GM21737 (cell line): ENCODE measurements at regions not wholly inside any gene's neighbourhood (a gene's known extent, or its start where the extent isn't known, plus 50 kb on each side); places are given as distances from the start of the nearest gene placed in this dataset.
"Not testable (repeated sequence)": the region's sequence is repeated elsewhere in the genome, so short reads cannot be mapped to it uniquely, and the experiment has no call there.

Experiments
- ATAC-seq: cut with Tn5 transposase; IDR thresholded peaks from one replicate; pipeline ENCODE4 v1.9.1; 2021; ENCODE audit warnings: mild to moderate bottlenecking, moderate library complexity; ENCODE audit not compliant: unreplicated experiment

- not testable (repeated sequence) for ATAC-seq
Observed at GRCh38 chr1:83163879-83164475, 835.0 kb downstream of the TTLL7 start.

DNA sequence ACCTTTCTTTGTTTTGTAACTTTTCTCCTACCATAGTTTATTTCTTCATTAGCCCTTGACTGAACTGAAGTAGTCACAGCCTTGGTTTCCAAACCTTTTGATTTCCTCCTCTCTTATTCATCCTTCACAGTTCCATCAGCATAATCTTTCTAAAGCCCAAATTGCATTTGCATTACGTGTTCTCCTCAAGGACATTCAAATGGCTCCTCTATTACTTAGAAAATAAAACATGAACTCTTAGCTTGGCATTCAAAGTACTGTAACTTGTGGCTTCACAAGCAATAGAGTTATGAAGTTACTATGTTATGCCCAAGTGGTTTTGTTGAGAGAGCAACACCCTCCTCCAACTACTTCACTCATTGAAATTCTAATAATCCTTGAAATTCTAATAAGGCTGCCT, 840.0 kb downstream of the TTLL7 start:
- not testable (repeated sequence) for ATAC-seq

DNA sequence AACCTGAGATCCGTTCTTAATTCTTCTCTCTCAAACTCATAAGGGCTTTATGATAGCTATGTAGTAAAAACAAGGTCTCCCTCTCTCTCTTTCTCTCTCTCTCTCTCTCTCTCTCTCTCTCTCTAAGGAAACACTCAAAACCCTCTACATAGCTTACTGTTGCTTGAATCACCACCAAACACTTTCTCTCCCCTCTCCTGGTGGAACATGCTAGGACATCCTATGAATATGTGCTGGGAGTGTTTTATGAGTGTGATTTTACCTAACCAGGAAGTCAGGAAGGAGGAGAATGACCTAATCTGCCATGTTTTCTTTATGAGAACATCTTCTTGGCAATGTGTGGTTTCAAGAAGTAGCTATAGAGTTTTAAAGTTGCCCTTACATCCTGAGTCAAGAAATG, 844.6 kb downstream of the TTLL7 start:
- not testable (repeated sequence) for ATAC-seq

- ATAC-seq, result not testable (repeated sequence)
Observed at GRCh38 chr1:83151167-83151898, 847.6 kb downstream of the TTLL7 start.

DNA sequence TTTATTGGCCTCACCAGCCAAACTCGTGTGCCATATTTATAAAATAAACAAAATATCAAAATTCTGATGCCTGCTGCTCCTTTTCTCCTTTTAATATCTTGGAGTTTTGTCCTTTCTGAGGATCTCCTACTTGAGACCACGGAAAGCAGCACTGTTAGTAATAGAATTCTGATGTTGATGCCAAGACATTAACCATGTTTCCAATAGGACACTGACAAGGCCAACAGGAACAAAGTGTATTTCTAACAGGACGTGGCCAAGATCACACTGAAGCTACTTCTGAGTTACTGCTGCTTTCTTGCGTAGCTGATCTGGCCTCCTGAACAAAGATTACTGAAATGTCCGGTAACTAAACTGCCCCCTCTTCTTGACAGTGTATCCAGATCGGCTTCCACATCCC, 848.5 kb downstream of the TTLL7 start:
- ATAC-seq, result not testable (repeated sequence)

DNA sequence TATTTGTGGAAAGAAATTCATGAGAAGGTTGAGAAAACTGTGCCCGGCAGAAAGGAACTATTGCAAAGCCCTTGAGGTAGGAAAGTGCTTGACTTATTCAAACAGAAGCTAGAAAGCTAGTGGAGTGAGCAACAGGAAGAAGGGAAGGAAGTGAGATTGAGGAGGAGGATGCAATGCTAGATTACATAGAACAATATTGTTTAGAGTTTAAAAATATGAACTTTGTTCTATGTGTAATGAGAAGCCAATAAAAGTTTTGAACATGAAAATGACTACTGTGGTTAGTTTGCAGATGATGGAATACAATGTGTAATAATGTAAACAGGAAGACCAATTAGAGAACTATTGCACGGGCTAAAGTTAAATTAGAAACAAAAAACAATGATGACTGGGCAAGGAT, 853.1 kb downstream of the TTLL7 start:
- not testable (repeated sequence) for ATAC-seq

- ATAC-seq, result not testable (repeated sequence)
Observed at GRCh38 chr1:83142802-83143201, 856.1 kb downstream of the TTLL7 start.

- ATAC-seq, result not testable (repeated sequence)
Observed at GRCh38 chr1:83135524-83136157, 863.3 kb downstream of the TTLL7 start.

DNA sequence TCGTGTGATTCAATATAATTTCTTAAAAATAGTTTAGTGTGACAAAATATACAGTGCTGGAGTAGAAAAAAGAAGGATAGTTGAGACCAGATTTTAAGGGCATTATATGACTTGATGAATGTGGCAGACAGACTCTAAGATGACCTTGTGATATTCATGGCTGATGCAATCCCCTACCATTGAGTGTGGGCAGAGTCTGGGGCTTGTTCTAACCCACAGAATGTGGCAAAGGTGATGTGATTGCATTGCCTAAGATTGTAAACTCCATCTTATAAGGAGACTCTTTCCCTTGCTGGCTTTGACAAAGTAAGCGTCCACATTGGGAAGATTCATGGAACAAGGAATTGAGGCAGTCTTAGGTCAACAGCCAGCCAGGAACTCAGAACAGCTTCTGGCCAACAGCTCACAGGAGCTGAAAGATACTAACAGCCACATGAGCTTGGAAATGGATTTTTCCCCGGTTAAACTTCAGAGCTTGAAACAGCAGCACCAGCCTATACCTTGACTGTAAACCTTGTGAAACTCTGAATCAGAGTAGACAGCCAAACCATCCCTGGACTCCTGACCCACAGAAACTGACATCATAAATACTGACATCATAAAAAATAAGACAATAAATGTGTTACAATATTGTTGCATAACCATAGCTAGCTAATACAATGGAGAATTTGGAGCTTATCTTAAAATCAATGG, 864.5 kb downstream of the TTLL7 start:
- ATAC-seq, result not testable (repeated sequence)

GRCh38 chr1:83131692-83131955, 867.3 kb downstream of the TTLL7 start:
- no peak for ATAC-seq

- ATAC-seq, result no peak
Observed at GRCh38 chr1:83130886-83131691, 867.8 kb downstream of the TTLL7 start.

DNA sequence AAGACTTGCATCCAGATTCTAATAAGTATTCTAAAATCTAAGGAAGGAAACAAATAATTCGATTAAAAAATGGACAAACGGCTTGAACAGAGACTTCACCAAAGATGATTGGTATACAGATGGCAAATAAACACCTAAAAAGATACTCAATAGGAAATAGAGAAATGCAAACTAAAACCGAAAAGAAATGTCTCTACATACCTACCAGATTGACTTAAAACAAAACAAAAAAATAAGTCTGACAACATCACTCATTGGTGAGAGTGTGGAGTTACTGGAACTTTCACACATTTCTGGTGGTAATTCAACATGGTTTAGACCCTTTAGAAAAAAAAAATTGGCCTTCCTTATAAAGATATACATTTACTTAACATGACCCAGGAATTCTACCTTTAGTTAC, 869.8 kb downstream of the TTLL7 start:
- no peak for ATAC-seq

- no peak for ATAC-seq
Observed at GRCh38 chr1:83125456-83125855, 873.5 kb downstream of the TTLL7 start.

- no peak for ATAC-seq
Observed at GRCh38 chr1:83123019-83123418, 875.9 kb downstream of the TTLL7 start.

GRCh38 chr1:83118472-83118871, 880.5 kb downstream of the TTLL7 start:
- ATAC-seq, result no peak

DNA sequence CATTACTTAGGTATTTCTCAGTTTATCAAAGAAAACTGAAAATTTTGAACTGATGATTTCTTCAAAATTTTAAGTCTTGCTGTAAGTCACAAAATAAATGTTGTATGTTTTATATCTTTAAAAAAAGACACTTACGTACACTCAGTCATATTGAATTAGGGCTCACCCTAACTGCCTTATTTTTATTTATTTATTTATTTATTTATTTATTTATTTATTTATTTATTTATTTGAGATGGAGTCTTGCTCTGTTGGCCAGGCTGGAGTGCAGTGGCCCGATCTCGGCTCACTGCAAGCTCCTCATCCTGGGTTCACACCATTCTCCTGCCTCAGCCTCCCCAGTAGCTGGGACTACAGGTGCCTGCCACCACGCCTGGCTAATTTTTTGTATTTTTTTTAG, 881.9 kb downstream of the TTLL7 start:
- not testable (repeated sequence) for ATAC-seq

GRCh38 chr1:83115785-83116184, 883.1 kb downstream of the TTLL7 start:
- ATAC-seq, result no peak

- no peak for ATAC-seq
Observed at GRCh38 chr1:83114136-83114834, 884.6 kb downstream of the TTLL7 start.

DNA sequence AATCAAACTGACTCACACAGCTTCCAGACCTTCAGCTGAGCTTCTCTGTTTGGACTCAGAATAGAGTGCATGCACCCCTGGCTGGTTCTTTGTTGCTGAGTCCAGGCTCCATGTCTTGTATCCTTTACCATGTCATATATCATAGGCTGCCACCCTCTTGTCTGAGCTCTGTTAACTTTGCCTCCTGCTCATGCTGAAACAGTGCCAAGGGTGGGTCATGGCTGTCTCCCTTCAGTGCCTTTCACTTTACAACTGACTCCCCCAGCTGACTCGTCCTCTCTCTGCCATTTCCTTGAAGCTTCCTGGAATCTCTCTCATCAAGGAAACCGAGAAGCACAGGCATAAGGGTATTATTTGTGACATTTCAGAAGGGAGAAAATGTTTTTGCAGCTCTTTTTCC, 885.3 kb downstream of the TTLL7 start:
- ATAC-seq, result no peak

- no peak for ATAC-seq
Observed at GRCh38 chr1:83112248-83112885, 886.6 kb downstream of the TTLL7 start.
